Neural cell (in vitro differentiated cells): ENCODE measurements at regions not wholly inside any gene's neighbourhood (a gene's known extent, or its start where the extent isn't known, plus 50 kb on each side); places are given as distances from the start of the nearest gene placed in this dataset.

ENCODE experiments used
- H2AFZ ChIP-seq: fragments of 200-600, 300-800 bp; sonication (generic), shearing (Covaris generic); 2 replicates; pipeline ENCODE4 v1.6.0; 2014; ENCODE audit warnings: low read depth, mild to moderate bottlenecking, antibody characterized with exemption, low read length, moderate library complexity
- H3F3A ChIP-seq: fragments of 200-600 bp; shearing (Covaris generic); 2 replicates; pipeline ENCODE4 v1.6.1; 2016; ENCODE audit warnings: mild to moderate bottlenecking, moderate library complexity, mixed read lengths, antibody characterized with exemption, low read length; ENCODE audit not compliant: insufficient read depth, poor library complexity, severe bottlenecking
- H3K27ac ChIP-seq: fragments of 200-600, 300-800 bp; sonication (generic), shearing (Covaris generic); 2 replicates; pipeline ENCODE4 v1.5.1; 2014; ENCODE audit warnings: mild to moderate bottlenecking, low read length, moderate library complexity
- H3K27me3 ChIP-seq: fragments of 300-800, 200-600 bp; sonication (generic), shearing (Covaris generic); 2 replicates; pipeline ENCODE4 v1.6.0; 2014; ENCODE audit warnings: mild to moderate bottlenecking, low read depth, low read length, moderate library complexity; ENCODE audit not compliant: insufficient read depth
- H3K36me3 ChIP-seq: fragments of 300-800, 200-600 bp; sonication (generic), shearing (Covaris generic); 2 replicates; pipeline ENCODE4 v1.5.1; 2014; ENCODE audit warnings: mild to moderate bottlenecking, antibody characterized with exemption, low read length, moderate library complexity; ENCODE audit not compliant: insufficient read depth
- H3K4me2 ChIP-seq: fragments of 300-800, 200-600 bp; sonication (generic), shearing (Covaris generic); 2 replicates; pipeline ENCODE4 v1.6.0; 2014; ENCODE audit warnings: mild to moderate bottlenecking, low read length
- H3K4me3 ChIP-seq: fragments of 300-800, 200-600 bp; sonication (generic), shearing (Covaris generic); 2 replicates; pipeline ENCODE4 v1.5.1; 2014; ENCODE audit warnings: mild to moderate bottlenecking, low read length, moderate library complexity
- H3K79me2 ChIP-seq: fragments of 200-600 bp; shearing (Covaris generic); replicated peaks from 2 replicates; pipeline ENCODE4 v1.6.0; 2014; ENCODE audit warnings: mild to moderate bottlenecking, low read length, moderate library complexity; ENCODE audit not compliant: insufficient read depth
- H3K9ac ChIP-seq: fragments of 300-800, 200-600 bp; sonication (generic), shearing (Covaris generic); 2 replicates; pipeline ENCODE4 v1.6.1; 2016; ENCODE audit warnings: mild to moderate bottlenecking, low read length, mixed read lengths
- H3K9me2 ChIP-seq: fragments of 200-600 bp; shearing (Covaris generic); 2 replicates; pipeline ENCODE4 v1.6.1; 2016; ENCODE audit warnings: mild to moderate bottlenecking, low read length, mixed read lengths; ENCODE audit not compliant: insufficient read depth
- H3K9me3 ChIP-seq: fragments of 200-600, 300-800 bp; sonication (generic), shearing (Covaris generic); 2 replicates; pipeline ENCODE4 v1.6.1; 2016; ENCODE audit warnings: mild to moderate bottlenecking, mixed run types, low read length, moderate library complexity, mixed read lengths
- H4K20me1 ChIP-seq: fragments of 200-600 bp; shearing (Covaris generic); 2 replicates; pipeline ENCODE4 v1.6.1; 2016; ENCODE audit warnings: mild to moderate bottlenecking, mixed run types; ENCODE audit not compliant: insufficient read depth
- EP300 ChIP-seq: fragments of 450-650 bp; conservative IDR thresholded peaks from 2 replicates; pipeline ENCODE4 v1.6.1; 2014; ENCODE audit warnings: antibody characterized with exemption, mild to moderate bottlenecking, moderate library complexity; ENCODE audit not compliant: poor library complexity, severe bottlenecking
- EZH2 ChIP-seq: fragments of 200-600, 300-800 bp; shearing (Covaris generic), sonication (generic); IDR thresholded peaks from 2 replicates; pipeline ENCODE4 v1.6.1; 2014; ENCODE audit warnings: antibody characterized with exemption, low read length, borderline replicate concordance, mild to moderate bottlenecking; ENCODE audit not compliant: insufficient read depth, poor library complexity, severe bottlenecking
- MXI1 ChIP-seq: fragments of 450-650 bp; conservative IDR thresholded peaks from 2 replicates; pipeline ENCODE4 v1.6.1; 2014; ENCODE audit warnings: antibody characterized with exemption, mild to moderate bottlenecking; ENCODE audit not compliant: poor library complexity, severe bottlenecking
- POLR2AphosphoS5 ChIP-seq: IDR thresholded peaks from 2 replicates; pipeline ENCODE4 v1.6.1; 2012
- RAD21 ChIP-seq: fragments of 450-650 bp; conservative IDR thresholded peaks from 2 replicates; pipeline ENCODE4 v1.6.1; 2014; ENCODE audit warnings: antibody characterized with exemption, mild to moderate bottlenecking, moderate library complexity
- SMC3 ChIP-seq: fragments of 450-650 bp; conservative IDR thresholded peaks from 2 replicates; pipeline ENCODE4 v1.6.1; 2014; ENCODE audit warnings: antibody characterized with exemption, mild to moderate bottlenecking, moderate library complexity; ENCODE audit not compliant: poor library complexity
- TAF1 ChIP-seq: IDR thresholded peaks from 2 replicates; pipeline ENCODE4 v1.6.1; 2012; ENCODE audit warnings: low read depth
- TF ChIP-seq, protein P1 (sequence below): fragments of 450-650 bp; IDR thresholded peaks from 2 replicates; pipeline ENCODE4 v1.5.1; 2014; ENCODE audit warnings: antibody characterized with exemption, mild to moderate bottlenecking, moderate library complexity; ENCODE audit not compliant: poor library complexity, severe bottlenecking
- TF ChIP-seq, protein P2 (sequence below): IDR thresholded peaks from 2 replicates; pipeline ENCODE4 v1.6.1; 2012; ENCODE audit warnings: borderline replicate concordance

DNA sequence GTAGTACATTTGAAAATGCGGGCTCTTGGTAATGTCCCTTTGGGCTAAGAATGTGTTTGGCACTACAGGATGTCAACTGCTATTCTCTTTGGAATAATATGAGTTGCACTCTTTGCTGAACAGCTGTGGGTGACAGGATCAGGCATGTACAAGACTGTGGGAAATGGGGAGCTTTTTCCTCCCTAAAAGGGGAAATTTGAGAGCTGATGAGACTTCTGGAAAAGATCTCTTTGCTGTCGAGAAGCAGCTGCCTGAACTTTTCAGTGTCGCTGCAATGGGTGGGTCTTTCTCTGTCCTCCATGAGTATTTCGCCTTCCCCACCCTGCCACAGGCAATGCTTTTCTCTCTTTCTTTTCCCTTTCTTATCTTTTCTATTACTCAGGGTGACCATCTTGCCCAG, 762.2 kb upstream of the GCFC2 start:
- no peak overlapping the region for H3K4me3 ChIP-seq
- no peak overlapping the region for H3K4me2 ChIP-seq
- no peaks in the 10 kb centered on the region for H4K20me1 ChIP-seq
- H3K9me2 ChIP-seq: no peaks in the 10 kb centered on the region
- no peaks in the 10 kb centered on the region for H3K27me3 ChIP-seq
- no peak for TF ChIP-seq EZH2
- TF ChIP-seq, protein P1, sequence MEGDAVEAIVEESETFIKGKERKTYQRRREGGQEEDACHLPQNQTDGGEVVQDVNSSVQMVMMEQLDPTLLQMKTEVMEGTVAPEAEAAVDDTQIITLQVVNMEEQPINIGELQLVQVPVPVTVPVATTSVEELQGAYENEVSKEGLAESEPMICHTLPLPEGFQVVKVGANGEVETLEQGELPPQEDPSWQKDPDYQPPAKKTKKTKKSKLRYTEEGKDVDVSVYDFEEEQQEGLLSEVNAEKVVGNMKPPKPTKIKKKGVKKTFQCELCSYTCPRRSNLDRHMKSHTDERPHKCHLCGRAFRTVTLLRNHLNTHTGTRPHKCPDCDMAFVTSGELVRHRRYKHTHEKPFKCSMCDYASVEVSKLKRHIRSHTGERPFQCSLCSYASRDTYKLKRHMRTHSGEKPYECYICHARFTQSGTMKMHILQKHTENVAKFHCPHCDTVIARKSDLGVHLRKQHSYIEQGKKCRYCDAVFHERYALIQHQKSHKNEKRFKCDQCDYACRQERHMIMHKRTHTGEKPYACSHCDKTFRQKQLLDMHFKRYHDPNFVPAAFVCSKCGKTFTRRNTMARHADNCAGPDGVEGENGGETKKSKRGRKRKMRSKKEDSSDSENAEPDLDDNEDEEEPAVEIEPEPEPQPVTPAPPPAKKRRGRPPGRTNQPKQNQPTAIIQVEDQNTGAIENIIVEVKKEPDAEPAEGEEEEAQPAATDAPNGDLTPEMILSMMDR: no peak
- no peak for TF ChIP-seq SMC3
- no peak for TF ChIP-seq MXI1
- TF ChIP-seq RAD21: no peak
- TF ChIP-seq TAF1: no peak
- TF ChIP-seq, protein P2, sequence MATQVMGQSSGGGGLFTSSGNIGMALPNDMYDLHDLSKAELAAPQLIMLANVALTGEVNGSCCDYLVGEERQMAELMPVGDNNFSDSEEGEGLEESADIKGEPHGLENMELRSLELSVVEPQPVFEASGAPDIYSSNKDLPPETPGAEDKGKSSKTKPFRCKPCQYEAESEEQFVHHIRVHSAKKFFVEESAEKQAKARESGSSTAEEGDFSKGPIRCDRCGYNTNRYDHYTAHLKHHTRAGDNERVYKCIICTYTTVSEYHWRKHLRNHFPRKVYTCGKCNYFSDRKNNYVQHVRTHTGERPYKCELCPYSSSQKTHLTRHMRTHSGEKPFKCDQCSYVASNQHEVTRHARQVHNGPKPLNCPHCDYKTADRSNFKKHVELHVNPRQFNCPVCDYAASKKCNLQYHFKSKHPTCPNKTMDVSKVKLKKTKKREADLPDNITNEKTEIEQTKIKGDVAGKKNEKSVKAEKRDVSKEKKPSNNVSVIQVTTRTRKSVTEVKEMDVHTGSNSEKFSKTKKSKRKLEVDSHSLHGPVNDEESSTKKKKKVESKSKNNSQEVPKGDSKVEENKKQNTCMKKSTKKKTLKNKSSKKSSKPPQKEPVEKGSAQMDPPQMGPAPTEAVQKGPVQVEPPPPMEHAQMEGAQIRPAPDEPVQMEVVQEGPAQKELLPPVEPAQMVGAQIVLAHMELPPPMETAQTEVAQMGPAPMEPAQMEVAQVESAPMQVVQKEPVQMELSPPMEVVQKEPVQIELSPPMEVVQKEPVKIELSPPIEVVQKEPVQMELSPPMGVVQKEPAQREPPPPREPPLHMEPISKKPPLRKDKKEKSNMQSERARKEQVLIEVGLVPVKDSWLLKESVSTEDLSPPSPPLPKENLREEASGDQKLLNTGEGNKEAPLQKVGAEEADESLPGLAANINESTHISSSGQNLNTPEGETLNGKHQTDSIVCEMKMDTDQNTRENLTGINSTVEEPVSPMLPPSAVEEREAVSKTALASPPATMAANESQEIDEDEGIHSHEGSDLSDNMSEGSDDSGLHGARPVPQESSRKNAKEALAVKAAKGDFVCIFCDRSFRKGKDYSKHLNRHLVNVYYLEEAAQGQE: no peak
- no peak for TF ChIP-seq EP300
- no peaks in the 10 kb centered on the region for H3K79me2 ChIP-seq
- no peak overlapping the region for H3K27ac ChIP-seq
- no peaks in the 10 kb centered on the region for H3K36me3 ChIP-seq
- H3K9me3 ChIP-seq: no peaks in the 10 kb centered on the region
- H3K9ac ChIP-seq: no peak overlapping the region
- H2AFZ ChIP-seq: no peak overlapping the region
- H3F3A ChIP-seq: no peaks in the 10 kb centered on the region

DNA sequence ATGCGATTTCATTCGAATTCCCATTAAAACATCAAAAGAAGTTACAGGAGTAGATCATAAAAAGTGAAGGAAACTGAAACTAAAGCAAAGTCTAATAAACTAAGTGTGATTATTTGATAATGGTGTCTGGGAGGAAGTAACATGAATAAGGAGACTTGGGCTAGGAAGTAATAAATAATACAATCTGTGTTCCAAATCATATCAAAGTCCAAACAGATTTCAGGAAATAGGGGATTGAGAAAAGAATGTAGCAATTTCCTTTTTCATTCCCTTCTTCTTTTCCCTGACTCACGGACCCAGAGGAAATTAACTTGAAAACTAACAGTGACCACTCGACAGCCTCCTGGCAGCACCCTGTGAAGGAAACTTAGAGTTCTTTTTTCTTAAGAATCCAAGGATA, 758.4 kb upstream of the GCFC2 start:
- Histone ChIP-seq H2AFZ (no peak overlapping the region), H3K4me2 (no peak overlapping the region)

More for the DNA sequence above, 758.4 kb upstream of the GCFC2 start:
- H3K27ac ChIP-seq: no peak overlapping the region
- H3K79me2 ChIP-seq: no peaks in the 10 kb centered on the region
- TF ChIP-seq RAD21: no peak
- no peak for TF ChIP-seq TAF1
- TF ChIP-seq, protein P2: no peak
- TF ChIP-seq, protein P1: no peak
- no peak for TF ChIP-seq MXI1
- TF ChIP-seq POLR2AphosphoS5: no peak
- TF ChIP-seq SMC3: no peak
- no peaks in the 10 kb centered on the region for H4K20me1 ChIP-seq
- no peaks in the 10 kb centered on the region for H3K9me3 ChIP-seq
- no peak overlapping the region for H3K4me3 ChIP-seq
- H3F3A ChIP-seq: no peaks in the 10 kb centered on the region
- H3K9ac ChIP-seq: no peak overlapping the region
- no peaks in the 10 kb centered on the region for H3K9me2 ChIP-seq
- no peaks in the 10 kb centered on the region for H3K27me3 ChIP-seq
- no peaks in the 10 kb centered on the region for H3K36me3 ChIP-seq
